ENCODE measurements at regions not wholly inside any gene's neighbourhood (a gene's known extent, or its start where the extent isn't known, plus 50 kb on each side); places are given as distances from the start of the nearest gene placed in this dataset.

DNA sequence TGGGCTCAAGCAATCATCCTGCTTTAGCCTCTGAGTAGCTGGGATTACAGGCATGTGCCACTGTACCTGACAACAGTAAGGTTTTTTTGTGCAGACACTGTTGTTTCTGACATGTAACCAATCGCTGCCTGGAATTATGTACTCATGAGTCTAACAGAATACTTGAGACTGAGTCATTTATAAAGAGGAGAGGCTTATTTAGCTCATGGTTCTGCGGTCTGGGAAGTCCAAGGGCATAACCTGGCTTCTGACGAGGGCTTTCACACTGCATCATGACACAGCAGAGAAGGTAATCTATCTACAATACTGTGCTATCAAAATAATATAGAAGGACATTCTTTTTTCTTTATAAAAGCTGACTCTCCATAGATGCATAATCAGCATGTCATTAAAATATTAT, 115.5 kb upstream of the STOX2 start:
- TF ChIP-seq POLR2AphosphoS5 (IDR thresholded peaks at IDR 0.05) = no peak
- TF ChIP-seq, protein P1, sequence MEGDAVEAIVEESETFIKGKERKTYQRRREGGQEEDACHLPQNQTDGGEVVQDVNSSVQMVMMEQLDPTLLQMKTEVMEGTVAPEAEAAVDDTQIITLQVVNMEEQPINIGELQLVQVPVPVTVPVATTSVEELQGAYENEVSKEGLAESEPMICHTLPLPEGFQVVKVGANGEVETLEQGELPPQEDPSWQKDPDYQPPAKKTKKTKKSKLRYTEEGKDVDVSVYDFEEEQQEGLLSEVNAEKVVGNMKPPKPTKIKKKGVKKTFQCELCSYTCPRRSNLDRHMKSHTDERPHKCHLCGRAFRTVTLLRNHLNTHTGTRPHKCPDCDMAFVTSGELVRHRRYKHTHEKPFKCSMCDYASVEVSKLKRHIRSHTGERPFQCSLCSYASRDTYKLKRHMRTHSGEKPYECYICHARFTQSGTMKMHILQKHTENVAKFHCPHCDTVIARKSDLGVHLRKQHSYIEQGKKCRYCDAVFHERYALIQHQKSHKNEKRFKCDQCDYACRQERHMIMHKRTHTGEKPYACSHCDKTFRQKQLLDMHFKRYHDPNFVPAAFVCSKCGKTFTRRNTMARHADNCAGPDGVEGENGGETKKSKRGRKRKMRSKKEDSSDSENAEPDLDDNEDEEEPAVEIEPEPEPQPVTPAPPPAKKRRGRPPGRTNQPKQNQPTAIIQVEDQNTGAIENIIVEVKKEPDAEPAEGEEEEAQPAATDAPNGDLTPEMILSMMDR (IDR thresholded peaks at IDR 0.05) = no peak
- no peak for TF ChIP-seq POLR2A (IDR thresholded peaks at IDR 0.05)
